ENCODE measurements at regions not wholly inside any gene's neighbourhood (a gene's known extent, or its start where the extent isn't known, plus 50 kb on each side); places are given as distances from the start of the nearest gene placed in this dataset.
"Not testable (repeated sequence)": the region's sequence is repeated elsewhere in the genome, so short reads cannot be mapped to it uniquely, and the experiment has no call there.

DNA sequence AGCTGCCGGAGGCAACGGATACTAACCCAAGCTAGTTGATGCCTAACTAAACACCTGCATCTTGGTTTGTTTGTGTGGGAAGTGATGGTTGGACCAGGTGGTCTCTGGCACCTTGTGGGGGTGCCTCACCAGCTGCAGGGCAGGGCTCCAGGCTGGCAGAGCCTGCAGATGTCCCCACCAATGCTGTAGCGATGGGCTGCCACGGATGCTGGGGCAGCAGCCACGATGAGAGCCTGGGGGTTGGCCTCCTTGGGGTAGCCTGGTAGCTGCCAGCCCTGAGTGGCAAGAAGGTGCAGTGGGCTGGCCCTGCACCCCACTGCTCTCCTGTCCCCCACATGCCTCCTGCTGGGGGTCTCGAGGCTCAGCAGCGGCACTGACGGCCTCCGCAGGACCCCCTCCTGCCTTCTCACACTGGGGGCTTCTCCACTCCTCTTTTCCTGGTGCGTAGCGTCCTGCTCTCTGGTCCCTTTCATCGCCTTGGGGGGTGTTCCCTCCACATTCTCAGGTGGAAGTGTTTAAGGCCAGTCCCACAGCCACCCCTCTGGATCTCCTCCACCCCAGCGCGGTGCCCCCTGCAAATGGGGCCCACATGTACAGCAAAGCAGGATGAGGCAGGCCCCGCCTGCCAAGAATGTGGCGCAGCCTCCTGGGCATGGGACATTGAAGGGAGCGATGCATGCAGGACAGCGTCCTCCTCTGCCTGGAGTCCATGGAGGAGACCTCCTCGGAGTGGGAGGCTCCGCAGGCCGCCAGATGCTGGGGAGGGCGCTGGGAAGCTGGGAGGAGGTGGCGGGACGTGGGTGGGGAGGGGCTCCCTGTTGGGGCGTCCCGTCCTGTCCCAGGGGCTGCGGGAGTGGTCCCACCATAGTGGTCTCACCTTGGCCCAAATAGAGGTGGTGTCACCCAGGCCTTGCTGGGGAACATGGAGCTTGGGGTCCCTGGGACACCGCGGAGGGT lies 173.1 kb downstream of the ASB1 start:
- Mint-ChIP-seq H3K4me1 (no peaks in the 10 kb centered on the region), H3K36me3 (ENCODE audit: low read depth) (no peaks in the 10 kb centered on the region), H3K27me3 (peaks cover 9% of the 10 kb centered on the region), H3K27ac (no peak overlapping the region), H3K4me3 (no peak overlapping the region), H3K9me3 (peaks cover 9% of the 10 kb centered on the region)
- intact Hi-C loops (cut with micrococcal nuclease), result no loop called here
- DNase-seq, result no peak

DNA sequence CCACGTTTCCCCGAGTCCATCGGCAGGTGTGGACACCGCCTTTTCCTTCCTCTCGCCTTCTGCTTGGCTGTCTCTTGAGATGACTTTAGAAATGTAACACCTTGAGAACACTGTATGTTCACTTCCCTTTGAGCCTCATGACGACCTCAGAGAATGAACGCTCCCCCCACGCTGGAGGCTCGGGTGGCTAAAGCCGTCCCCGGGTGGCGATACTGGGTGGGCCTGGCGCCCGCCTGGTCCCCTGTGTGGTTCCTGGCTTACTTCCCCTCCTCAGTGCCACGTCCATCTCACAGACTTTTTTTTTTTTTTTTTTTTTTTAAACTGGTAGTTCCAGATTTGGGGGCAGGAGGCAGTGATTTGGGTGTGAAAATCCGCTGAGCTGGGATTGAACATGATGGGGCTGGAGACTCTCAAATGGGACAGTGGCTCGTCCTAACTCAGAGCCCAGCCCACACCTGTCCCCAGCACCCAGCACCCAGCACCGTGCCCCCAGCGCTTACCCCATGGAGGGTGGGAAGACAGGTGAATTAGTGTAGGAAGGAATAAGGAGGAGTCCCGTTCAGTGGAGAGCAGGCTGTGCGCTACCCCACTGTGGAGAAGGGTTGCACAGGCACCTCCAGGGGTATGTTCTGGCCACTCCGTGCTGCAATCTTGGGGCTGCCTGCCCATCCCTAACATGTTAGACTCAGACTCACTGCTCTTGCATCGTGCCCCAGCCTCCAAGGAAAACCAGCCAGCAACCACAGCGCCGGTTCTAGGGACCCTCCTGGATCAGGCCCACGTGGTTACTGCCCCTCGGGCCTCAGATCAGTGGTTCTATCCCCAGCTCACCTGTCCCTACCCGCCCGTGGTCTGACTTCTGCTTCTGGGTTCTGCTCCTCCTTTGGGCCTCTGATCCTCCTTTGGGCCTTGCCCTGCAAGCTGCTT lies 174.0 kb downstream of the ASB1 start:
- H3K4me1 Mint-ChIP-seq, result no peaks in the 10 kb centered on the region
- peaks cover 9% of the 10 kb centered on the region for H3K9me3 Mint-ChIP-seq
- peaks cover 9% of the 10 kb centered on the region for H3K27me3 Mint-ChIP-seq
- intact Hi-C loops (cut with micrococcal nuclease), result no loop called here
- no peak for DNase-seq
- H3K4me3 Mint-ChIP-seq, result no peak overlapping the region
- H3K36me3 Mint-ChIP-seq (ENCODE audit: low read depth), result no peaks in the 10 kb centered on the region
- H3K27ac Mint-ChIP-seq, result no peak overlapping the region

DNA sequence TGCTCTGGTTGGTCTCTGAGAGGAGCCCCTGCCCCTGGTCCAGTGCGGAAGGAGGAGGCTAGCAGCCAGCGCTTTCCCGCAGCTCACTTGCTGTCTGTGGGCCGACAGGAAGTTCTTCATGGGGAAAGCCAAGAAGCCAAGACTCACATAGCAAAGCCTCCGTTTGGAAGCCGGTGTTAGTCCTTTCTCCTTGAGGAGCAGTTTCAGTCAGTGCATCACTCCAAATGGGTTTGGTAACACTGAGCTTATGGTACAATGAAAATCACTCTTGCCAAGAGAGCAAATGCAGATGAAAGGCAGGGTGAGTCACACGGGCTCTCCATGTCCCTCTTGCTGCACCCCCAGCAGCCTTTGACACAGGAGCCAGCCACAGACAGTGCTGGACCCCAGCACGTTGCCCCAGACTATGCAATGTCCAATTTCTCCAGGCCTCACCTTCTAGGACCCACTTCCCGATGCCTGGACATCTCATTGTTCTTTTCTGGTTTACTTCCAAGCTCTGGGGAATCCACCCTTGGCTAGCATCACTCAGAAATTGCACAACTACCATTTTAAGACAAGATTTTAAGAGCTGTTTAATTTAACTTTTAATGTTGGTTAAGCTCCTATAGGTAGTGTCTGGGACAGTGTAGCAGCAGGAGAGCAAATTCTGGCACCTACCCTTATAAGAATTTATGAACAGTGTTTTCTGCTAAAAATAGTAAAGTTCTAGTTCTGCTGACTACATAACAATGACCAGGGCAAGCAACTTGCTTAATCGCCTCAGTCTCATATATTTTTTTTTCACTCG lies 174.9 kb downstream of the ASB1 start:
- no peak for DNase-seq
- H3K27me3 Mint-ChIP-seq, result peaks cover 9% of the 10 kb centered on the region
- peaks cover 9% of the 10 kb centered on the region for H3K9me3 Mint-ChIP-seq
- no peaks in the 10 kb centered on the region for H3K4me1 Mint-ChIP-seq
- H3K27ac Mint-ChIP-seq, result no peak overlapping the region
- no peaks in the 10 kb centered on the region for H3K36me3 Mint-ChIP-seq (ENCODE audit: low read depth)
- intact Hi-C loops (cut with micrococcal nuclease), result no loop called here
- H3K4me3 Mint-ChIP-seq, result no peak overlapping the region

DNA sequence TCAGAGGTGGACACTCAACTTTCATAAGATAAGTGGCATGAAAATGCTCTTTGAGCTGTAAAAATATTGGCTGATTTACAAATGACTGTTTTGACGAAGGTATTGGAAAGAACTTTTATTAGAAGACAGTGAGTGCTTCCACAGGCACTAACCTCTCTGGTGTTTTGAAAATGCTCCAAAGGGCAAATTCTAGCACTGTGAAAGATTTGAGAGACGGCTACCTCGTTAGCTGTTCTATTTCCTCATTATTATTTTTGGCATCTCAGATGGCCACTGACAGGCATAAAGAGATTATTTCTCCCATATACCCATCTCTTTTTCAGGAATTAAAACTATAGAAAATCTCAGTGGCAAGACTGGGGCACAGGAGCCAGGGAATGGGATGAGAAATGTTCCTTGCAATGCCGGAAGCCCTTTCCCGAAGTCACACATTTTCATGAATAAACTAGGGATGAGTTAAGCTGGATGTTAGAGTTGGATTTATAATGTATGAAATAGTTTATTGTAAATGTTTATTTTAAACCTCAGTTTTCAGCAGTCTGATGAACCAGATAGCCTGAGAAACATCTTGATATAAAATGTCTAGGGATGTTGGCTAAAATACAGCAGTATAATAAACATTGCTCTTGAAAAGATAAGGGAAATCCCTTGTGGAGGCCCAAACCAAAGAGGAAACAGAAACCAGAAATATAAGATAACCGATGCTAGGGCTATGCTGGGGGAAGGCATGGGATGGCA lies 175.7 kb downstream of the ASB1 start:
- Mint-ChIP-seq H3K9me3 (peaks cover 9% of the 10 kb centered on the region), H3K27me3 (peaks cover 9% of the 10 kb centered on the region), H3K4me3 (no peak overlapping the region), H3K27ac (no peak overlapping the region), H3K4me1 (no peaks in the 10 kb centered on the region), H3K36me3 (ENCODE audit: low read depth) (no peaks in the 10 kb centered on the region)
- intact Hi-C loops (cut with micrococcal nuclease), result no loop called here
- no peak for DNase-seq

DNA sequence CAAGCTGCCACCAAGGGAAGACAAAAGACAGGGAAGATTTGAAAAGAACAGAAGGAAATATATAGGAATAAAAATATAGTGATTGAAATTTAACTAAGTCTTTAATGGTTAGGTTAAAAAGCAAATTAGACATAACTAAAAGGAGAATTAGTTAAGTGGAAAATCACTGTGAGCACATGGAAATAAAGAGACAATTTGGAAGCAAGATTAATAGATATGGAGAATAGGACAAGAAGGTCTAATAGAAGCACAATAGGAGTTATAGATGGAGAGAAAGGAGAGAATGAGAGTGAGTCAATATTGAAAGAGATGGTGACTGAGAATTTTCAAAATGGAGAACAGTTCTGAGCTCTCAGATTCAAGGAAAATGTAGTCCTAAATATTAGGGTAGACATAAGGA lies 176.9 kb downstream of the ASB1 start:
- Mint-ChIP-seq H3K27ac (no peak overlapping the region), H3K36me3 (ENCODE audit: low read depth) (no peaks in the 10 kb centered on the region), H3K4me1 (no peaks in the 10 kb centered on the region), H3K9me3 (peaks cover 9% of the 10 kb centered on the region), H3K4me3 (no peak overlapping the region), H3K27me3 (peaks cover 12% of the 10 kb centered on the region)
- DNase-seq, result no peak
- intact Hi-C loops (cut with micrococcal nuclease), result no loop called here

DNA sequence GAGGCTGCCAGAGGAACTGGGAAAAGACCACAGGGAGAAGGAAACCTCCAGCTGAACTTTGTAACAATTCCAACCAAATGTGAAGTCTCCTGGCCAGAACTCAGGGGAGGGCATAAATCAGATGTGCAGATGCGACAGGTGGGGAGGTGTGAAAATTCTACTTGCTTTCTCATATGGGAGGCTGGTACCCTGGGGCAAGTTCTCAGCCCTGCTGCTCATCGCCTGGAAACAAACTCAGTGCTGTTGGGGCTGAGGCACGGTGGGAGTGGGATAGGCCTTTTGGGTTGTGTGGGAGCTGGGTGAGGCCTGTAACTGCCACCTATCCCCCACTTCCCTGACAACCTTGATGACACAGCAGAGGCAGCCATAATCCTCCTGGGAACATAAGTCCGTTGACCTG lies 179.6 kb downstream of the ASB1 start:
- intact Hi-C loops (cut with micrococcal nuclease), result no loop called here
- no peaks in the 10 kb centered on the region for H3K36me3 Mint-ChIP-seq (ENCODE audit: low read depth)

DNA sequence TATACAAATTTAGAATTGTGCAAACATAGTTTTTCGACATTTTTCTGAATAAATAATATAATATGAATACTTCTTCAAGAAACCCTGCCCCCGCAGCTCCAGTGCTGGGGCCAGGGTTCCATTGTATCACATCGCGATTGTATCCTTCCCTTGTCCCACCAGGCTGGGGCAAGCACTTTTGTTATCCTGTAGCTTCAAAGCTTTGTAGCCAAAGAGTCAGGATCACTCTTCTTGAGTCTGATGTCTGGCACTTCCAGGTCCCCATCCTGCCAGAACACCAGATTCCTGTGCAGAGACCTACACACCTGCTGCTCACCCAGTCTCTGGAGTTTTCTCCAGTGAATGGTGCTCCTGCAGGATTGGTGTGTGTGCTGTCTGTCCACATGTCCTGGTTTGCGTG lies 186.9 kb downstream of the ASB1 start:
- no peak for DNase-seq
- Mint-ChIP-seq H3K9me3 (peaks cover 5% of the 10 kb centered on the region), H3K4me1 (no peaks in the 10 kb centered on the region), H3K27ac (no peak overlapping the region), H3K36me3 (ENCODE audit: low read depth) (no peaks in the 10 kb centered on the region), H3K27me3 (peaks cover 8% of the 10 kb centered on the region), H3K4me3 (no peak overlapping the region)
- intact Hi-C loops (cut with micrococcal nuclease), result no loop called here

More for the DNA sequence above, 179.6 kb downstream of the ASB1 start:
- H3K4me3 Mint-ChIP-seq, result no peak overlapping the region
- peaks cover 14% of the 10 kb centered on the region for H3K9me3 Mint-ChIP-seq
- H3K4me1 Mint-ChIP-seq, result no peaks in the 10 kb centered on the region
- no peak overlapping the region for H3K27ac Mint-ChIP-seq
- no peak for DNase-seq
- peaks cover 19% of the 10 kb centered on the region for H3K27me3 Mint-ChIP-seq

DNA sequence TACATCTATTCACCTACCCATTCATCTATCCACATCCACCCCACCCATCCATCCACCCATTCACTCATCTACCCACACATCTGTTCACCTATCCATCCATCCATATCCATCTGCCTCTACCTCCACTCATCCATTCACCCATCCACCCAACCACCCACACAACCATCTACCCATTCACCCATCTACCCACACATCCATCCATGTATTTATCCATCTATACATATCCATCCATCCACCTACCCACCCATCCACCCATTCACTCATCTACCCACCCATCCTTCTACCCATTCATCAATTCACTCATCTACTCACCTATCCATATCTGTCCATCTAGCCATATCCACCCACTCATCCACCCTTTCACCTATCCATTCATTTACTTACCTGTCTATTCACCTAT lies 187.6 kb downstream of the ASB1 start:
- DNase-seq, result no peak
- Mint-ChIP-seq H3K36me3 (ENCODE audit: low read depth) (no peaks in the 10 kb centered on the region), H3K4me3 (no peak overlapping the region), H3K9me3 (peaks cover 5% of the 10 kb centered on the region), H3K4me1 (no peaks in the 10 kb centered on the region), H3K27me3 (peaks cover 3% of the 10 kb centered on the region), H3K27ac (no peak overlapping the region)
- intact Hi-C loops (cut with micrococcal nuclease), result no loop called here

DNA sequence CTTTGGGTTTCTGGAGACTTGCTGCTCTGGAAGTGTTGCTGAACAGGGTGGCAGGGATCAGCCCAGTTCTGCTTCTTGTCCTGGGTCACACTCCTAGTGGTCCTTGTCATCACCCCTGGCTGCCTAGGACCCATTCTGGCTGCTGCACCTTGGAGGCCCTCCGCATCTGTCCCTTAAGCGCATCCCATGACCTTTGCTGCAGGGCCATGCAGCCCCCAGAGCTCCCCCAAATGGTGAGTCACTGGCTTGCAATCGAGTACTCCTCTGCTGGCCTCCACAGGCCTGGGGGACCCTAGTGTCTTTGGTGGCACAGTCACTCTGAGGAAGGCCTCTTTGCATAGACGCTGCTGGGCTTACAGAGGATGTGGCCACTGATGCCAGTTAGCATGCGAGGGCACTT lies 188.5 kb downstream of the ASB1 start:
- H3K4me3 Mint-ChIP-seq, result no peak overlapping the region
- no peak overlapping the region for H3K27ac Mint-ChIP-seq
- no peaks in the 10 kb centered on the region for H3K36me3 Mint-ChIP-seq (ENCODE audit: low read depth)
- no peak for DNase-seq
- peaks cover 5% of the 10 kb centered on the region for H3K9me3 Mint-ChIP-seq
- intact Hi-C loops (cut with micrococcal nuclease), result no loop called here
- peaks cover 3% of the 10 kb centered on the region for H3K27me3 Mint-ChIP-seq
- no peaks in the 10 kb centered on the region for H3K4me1 Mint-ChIP-seq

DNA sequence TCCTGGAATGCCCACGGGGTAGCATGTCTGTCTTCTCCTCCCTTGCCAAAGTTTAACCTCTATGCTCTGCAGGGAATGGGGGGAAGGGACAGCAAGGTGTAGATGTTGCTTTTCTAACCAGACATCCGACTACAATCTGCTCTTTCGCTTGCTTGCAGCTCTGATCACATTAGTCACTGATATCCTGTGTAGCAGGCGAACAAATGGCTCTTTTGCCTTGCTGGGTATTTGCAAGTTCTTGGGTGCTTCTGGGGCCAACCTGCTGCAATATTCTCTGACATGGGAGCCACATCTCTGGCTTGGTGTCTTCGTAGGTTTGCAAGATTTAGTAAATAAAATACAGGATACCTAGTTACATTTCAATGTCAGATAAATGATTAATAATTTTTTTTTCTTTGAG lies 190.0 kb downstream of the ASB1 start:
- no peaks in the 10 kb centered on the region for H3K4me1 Mint-ChIP-seq
- H3K27ac Mint-ChIP-seq, result no peak overlapping the region
- H3K9me3 Mint-ChIP-seq, result no peaks in the 10 kb centered on the region
- H3K36me3 Mint-ChIP-seq (ENCODE audit: low read depth), result no peaks in the 10 kb centered on the region
- no peak for DNase-seq
- H3K4me3 Mint-ChIP-seq, result no peak overlapping the region
- intact Hi-C loops (cut with micrococcal nuclease), result no loop called here
- peaks cover 5% of the 10 kb centered on the region for H3K27me3 Mint-ChIP-seq

DNA sequence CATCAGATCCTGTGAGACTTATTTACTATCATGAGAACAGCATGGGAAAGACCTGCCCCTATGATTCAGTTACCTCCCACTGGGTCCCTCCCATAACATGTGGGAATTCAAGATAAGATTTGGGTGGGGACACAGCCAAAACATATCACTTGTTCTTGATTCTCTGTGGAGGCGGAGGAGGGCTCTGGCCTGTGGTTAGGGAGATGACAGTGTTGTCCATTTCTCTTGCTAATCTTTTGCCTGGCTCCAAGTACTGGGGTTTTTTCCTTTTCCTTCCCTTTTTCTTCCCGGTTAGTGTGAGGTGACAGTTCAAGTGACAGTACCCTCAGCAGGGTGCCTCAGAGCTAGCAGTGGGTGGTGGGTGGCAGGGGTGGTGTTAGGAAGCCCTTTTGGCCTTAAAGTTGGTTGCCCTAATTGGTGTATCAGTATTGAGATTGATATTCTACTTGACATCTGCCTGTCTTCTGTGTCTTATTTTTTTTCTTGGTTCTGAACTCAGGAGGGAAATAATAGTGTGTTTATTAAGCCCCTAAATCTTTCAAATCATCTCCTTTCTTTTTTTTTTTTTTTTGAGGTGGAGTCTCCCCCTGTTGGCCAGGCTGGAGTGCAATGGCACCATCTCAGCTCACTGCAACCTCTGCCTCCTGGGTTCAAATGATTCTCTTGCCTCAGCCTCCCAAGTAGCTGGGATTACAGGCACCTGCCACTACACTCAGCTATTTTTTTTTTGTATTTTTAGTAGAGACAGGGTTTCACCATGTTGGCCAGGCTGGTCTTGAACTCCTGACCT lies 192.0 kb downstream of the ASB1 start:
- intact Hi-C loops (cut with micrococcal nuclease); DNase-seq; H3K27ac Mint-ChIP-seq; H3K4me1 Mint-ChIP-seq; H3K9me3 Mint-ChIP-seq; H3K36me3 Mint-ChIP-seq (ENCODE audit: low read depth); H3K4me3 Mint-ChIP-seq: not testable (repeated sequence)
- H3K27me3 Mint-ChIP-seq, result peaks cover 13% of the 10 kb centered on the region

DNA sequence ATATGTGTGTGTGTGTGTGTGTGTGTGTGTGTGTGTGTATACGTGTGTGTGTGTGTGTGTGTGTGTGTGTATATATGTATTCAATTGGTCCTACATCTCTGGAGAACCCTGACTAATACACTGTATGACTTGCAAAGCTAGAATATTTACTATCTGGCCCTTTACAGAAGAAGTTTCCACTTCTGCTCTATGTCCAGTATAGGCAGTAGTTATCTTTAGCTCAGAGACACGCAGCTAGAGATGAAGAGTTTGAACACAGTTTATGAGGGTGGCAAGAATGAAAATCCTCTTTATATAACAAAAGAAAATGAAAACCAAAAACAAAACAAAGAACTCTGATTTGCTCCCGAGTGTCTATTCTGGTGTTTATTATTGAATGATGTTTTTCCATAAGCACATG lies 201.2 kb downstream of the ASB1 start:
- Mint-ChIP-seq H3K27ac (no peak overlapping the region), H3K27me3 (peaks cover under 1% of the 10 kb centered on the region), H3K36me3 (ENCODE audit: low read depth) (no peaks in the 10 kb centered on the region), H3K4me3 (no peak overlapping the region), H3K4me1 (no peaks in the 10 kb centered on the region), H3K9me3 (no peaks in the 10 kb centered on the region)
- intact Hi-C loops (cut with micrococcal nuclease), result no loop called here
- no peak for DNase-seq
